Sciatic nerve (tissue), 2 donors: ENCODE measurements at regions not wholly inside any gene's neighbourhood (a gene's known extent, or its start where the extent isn't known, plus 50 kb on each side); places are given as distances from the start of the nearest gene placed in this dataset.

Experiments used
- ATAC-seq: fragments of 200-7000 bp; cut with Tn5 transposase; one replicate; pipeline ENCODE4 v1.9.1; 2020; ENCODE audit warnings: mild to moderate bottlenecking, moderate library complexity
- DNase-seq: peaks from one replicate; pipeline ENCODE4 v3.0.0-alpha.2; 2020; ENCODE audit warnings: low spot score
- intact Hi-C: fragments of 100-400 bp; cut with DNase I; formaldehyde crosslinking; loops from one replicate; pipeline ENCODE4 v1.14.2; 2022
- donor health status: DM: no; HTN: no; CAD: no.
- donor health status: DM: no; HTN: no; CAD: no.

DNA sequence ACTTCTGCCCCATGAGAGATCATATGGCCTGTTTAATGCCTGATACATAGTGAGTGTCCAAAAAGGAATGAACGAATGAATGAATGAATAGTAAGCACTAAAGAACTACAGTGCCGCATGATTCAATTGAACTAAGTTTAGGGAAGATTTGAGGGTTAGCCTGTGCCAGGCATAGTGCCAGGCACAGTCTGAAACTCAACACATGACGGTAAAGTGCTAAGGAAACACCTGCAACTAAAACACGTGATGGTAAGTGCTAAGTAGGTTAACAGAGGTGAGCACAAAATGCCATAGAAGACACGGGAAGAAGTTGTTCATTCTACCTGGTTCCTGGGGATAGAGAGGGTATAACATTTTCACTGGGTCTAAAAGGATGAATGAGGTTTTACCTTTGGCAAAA lies 93.5 kb upstream of the DBX1 start:
- no peak for DNase-seq
- no peak for ATAC-seq
- intact Hi-C loops, result no loop called here

- intact Hi-C loops, result no loop called here
- ATAC-seq (no peak), DNase-seq (no peak)
These were observed 91.2 kb upstream of the DBX1 start for GRCh38 chr11:20251496-20251895.

DNA sequence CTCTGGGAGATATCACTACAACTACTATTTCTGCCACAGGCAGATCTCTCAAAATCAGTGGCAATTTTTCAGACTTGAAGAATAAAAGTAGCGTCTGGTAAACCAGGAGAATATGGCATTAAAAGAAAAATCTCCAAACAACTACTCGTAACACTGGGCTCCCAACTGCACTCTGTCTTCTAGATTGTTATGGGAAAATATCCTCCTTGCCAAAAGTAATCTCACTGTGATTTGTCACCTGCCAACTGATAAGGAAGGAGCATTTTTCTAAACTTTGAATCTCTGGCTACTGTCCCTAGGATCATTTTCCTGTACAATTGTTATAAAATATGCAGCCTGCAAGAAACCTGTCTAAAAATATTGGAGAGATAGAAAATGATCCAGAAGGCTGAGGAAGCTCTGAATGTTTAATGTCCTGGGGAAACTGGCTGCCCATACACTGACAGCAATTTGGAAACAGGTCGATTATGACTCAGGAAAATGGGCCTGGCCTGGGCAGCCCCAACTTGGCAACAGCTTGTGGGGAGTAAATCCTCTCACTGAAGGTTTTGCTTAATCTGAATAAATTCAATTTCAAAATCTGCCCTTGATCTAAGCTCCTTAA lies 90.5 kb upstream of the DBX1 start:
- DNase-seq (no peak), ATAC-seq (no peak)
- intact Hi-C loops, result no loop called here

DNA sequence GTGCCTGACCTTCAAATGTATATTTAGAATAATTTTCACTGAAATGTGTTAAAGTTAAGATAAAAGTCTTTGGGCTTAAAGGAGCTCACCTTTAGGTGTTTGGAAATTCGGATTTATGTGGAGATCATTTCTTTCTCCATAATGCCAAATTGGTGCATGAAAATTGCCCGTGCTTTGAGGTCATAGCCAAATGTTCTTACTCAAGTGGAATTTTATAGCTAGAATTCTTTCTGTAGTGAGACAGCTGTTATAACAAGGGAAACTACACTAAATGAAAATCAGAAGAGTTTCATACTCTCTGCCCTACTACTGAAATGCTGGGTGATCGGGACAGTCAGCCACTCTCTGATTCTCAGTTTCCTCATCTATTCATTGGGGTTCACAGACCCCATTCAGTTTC lies 89.5 kb upstream of the DBX1 start:
- ATAC-seq (no peak), DNase-seq (no peak)
- intact Hi-C loops, result no loop called here

DNA sequence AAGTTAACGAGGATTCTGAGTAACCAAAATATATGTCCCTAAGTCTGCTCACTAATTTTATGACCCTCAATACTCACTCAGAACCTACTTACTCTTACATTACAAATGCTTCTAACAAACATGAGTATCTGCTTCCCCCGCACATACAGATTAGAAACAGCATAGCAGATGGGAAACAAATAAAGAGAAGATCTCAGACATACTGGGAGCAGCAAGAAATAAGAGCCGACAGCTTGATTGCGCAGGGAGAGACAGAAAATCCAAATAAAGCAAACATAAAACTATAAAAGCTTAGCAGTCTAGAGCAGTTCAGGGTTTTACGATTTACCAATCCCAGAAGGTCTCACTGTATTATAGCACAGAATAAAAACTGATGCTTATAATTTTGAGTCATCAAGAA lies 89.1 kb upstream of the DBX1 start:
- ATAC-seq, result no peak
- intact Hi-C loops, result no loop called here
- DNase-seq, result no peak

GRCh38 chr11:20248871-20249270 lies 88.6 kb upstream of the DBX1 start:
- DNase-seq, result no peak
- intact Hi-C loops, result no loop called here

DNA sequence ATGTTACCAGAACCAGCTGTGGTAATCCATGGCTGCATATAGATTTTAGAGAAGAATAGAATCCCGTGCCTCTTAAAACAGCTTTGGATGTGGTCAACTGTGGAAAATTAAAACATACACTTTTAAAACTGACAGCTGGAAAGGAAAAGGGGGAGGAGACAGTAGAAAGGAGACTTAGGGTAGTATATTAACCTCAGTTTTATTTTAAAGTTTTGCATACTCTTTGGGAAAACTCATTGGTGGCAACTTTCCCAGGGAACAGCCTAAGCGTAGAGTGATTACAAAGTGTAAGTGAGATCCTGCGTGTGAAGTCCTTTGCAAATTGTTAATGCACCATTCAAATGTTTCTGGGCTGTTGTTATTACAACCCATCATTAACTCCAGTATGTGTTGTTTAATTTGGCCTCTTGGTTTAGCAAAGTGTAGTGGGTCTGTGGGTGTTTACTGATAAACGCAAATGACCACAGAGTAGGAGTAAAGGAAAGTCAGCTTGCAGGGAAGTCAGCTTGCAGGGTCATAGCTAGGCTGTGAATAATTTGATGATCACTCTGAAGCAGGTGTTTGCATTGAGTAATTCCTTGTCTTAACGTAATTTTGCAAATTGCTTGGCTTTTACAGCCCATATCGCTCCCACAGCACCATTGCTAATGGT lies 88.0 kb upstream of the DBX1 start:
- intact Hi-C loops, result no loop called here
- no peak for DNase-seq
- no peak for ATAC-seq

More at GRCh38 chr11:20248871-20249270, 88.6 kb upstream of the DBX1 start:
- ATAC-seq, result no peak

DNA sequence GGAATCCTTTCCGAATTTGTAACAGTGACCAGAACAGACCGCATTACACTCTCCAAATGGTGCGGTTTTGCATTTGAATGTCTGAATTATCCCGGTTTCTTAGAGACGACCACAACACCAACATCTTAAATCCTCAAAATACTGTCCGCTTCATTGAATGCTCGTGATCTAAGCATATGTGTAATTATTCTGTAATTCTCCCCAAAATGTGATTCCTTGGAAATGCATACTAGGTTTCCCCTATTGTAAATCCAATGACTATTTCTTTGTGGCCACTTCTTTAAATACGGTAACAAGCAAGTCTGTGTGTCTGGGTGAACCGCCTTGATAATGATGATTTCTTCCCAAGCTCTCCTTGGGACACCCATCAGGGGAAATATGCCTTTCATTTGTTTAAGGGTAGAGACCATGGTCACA lies 87.3 kb upstream of the DBX1 start:
- DNase-seq (no peak), ATAC-seq (no peak)
- intact Hi-C loops, result no loop called here

- ATAC-seq (no peak), DNase-seq (no peak)
- intact Hi-C loops, result no loop called here
These were observed 83.7 kb upstream of the DBX1 start for GRCh38 chr11:20243974-20244373.

- intact Hi-C loops, result no loop called here
- DNase-seq (no peak), ATAC-seq (no peak)
These were observed 78.4 kb upstream of the DBX1 start for GRCh38 chr11:20238712-20239111.

DNA sequence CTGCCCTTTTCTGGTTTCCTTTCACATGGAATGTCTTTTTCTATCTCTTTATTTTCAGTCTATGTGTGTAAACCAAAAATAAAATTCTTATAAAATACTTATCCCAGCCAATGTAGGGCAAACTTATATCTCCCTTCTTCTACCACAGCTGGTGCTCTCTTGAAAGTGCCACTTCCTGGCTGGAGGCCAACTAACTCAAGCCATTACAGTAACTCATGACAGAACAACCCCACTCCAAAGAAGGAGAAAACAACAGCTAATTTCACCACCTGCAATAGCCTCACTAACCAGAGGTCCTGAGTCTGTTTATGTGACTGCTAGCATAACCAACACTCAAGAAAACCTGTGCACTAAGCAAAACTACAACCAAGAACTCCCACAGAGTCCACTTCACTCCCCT lies 74.9 kb upstream of the DBX1 start:
- ATAC-seq, result no peak
- no peak for DNase-seq
- intact Hi-C loops, result no loop called here

GRCh38 chr11:20227631-20228030 lies 67.4 kb upstream of the DBX1 start:
- ATAC-seq, result no peak
- DNase-seq, result no peak
- intact Hi-C loops, result loop anchor here (10.0 kb wide), 1 partner anchor 53 kb away; no protein-coding TSS in a partner anchor

DNA sequence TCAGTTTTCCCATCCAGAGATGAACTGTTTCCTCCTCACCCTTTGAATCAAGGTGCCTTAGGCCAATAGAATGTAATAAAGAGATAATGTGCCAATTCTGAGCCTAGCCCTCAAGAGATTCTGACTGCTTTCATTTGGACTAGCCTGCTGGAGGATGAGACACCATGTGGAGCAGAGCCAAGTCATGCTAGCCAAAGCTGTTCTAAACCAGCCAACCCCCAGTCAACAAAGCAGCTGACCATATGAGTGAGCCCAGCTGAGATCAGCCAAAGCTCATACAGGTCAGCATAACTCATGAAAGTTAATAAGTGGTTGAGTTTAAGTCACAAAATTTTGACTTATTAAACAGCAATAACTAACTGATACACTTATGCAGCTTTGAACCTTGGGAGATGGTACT lies 66.7 kb upstream of the DBX1 start:
- intact Hi-C loops, result loop anchor here (10.0 kb wide), 1 partner anchor 52 kb away; no protein-coding TSS in a partner anchor
- DNase-seq, result no peak
- ATAC-seq, result no peak

DNA sequence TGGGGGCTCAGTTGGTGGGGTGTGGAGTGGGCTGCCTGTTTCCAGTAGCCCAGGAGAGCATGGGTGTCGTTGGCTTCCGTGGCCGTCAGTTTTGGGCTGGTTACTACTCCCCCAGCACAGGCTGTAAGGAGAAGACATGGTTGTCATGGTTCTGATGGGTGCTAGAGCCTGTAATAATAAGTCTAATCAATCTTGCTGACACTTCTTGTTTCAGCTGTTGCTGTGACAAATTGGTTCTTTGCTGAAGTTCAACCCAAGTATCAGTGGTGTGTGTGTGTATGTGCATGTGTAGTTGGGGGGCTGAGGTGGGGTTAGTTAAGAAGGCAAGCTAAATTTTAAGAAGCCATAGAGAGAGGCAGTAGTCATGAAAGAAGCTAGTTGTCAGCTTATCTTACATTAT lies 61.3 kb upstream of the DBX1 start:
- DNase-seq (no peak), ATAC-seq (no peak)
- intact Hi-C loops, result loop anchor here (10.0 kb wide), 1 partner anchor 47 kb away; no protein-coding TSS in a partner anchor

DNA sequence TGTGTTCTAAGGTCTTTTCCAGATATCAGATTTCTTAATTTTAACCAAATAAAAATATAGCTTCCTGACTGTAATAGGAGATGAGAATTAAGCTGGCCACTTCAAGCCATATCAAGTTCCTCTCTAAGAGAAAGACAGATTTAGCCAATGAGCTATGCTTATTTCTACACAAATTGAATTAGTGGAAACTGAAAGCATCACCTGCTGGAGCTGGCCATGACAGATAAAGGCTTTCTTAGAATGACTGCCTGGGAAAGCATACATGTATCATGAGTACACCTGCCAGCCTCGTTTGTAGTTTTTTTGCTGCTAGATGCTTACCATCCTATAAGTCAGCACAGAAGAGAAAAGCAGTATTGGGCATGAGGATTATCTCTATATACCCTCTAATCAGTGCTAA lies 53.5 kb upstream of the DBX1 start:
- intact Hi-C loops, result no loop called here
- no peak for ATAC-seq
- DNase-seq, result no peak

DNA sequence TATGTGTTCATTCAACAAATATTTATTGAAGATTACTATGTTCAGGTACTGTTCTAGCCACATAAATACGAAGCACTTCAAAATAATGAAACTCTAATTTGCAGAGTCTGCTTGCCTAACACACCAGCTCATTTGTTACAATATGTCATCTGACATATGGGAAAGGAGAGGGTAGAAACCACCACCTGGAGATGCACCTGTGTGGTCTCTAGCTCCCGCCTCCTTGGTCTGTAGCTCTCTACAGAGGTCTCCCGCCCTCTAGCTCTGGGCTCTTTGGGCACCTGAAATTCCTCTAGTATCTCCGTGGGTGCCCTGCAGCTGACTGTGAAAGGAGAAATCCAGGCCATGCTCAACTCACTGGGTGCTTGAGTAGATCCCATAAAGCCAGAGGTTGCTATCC lies 51.4 kb upstream of the DBX1 start:
- ATAC-seq, result no peak
- DNase-seq, result no peak
- intact Hi-C loops, result no loop called here
